ENCODE measurements at regions not wholly inside any gene's neighbourhood (a gene's known extent, or its start where the extent isn't known, plus 50 kb on each side); places are given as distances from the start of the nearest gene placed in this dataset.

GRCh38 chr3:73294537-73294936, 233.1 kb downstream of the EBLN2 start:
- Histone ChIP-seq H3K36me3 (ENCODE audit: control insufficient read depth in 4 of 4, insufficient read depth in 3 of 4, low read depth in 1 of 4, low read length in 3 of 4) (no peaks in the 10 kb centered on the region), H3K9ac (ENCODE audit: low read depth in 1 of 2, low read length in 2 of 2) (no peak overlapping the region), H3K4me1 (ENCODE audit: control insufficient read depth in 4 of 4, insufficient read depth in 4 of 4, low read length in 3 of 4) (no peaks in the 10 kb centered on the region), H3K4me3 (ENCODE audit: low read depth in 1 of 3, low read length in 3 of 3) (no peak overlapping the region), H3K27me3 (ENCODE audit: control insufficient read depth in 4 of 4, insufficient read depth in 4 of 4, low read length in 3 of 4) (peaks cover 0 to 3% (median 0%) of the 10 kb centered on the region in 4 donors), H3K27ac (ENCODE audit: low read depth in 1 of 2, low read length in 2 of 2) (no peak overlapping the region), H3K9me3 (ENCODE audit: control insufficient read depth in 4 of 4, low read length in 3 of 4) (no peaks in the 10 kb centered on the region)
- TF ChIP-seq HNF4A (conservative IDR thresholded peaks at IDR 0.05) (no peak), CTCF (IDR thresholded peaks at IDR 0.05; ENCODE audit: low read depth, low read length, missing input control) (no peak), FOXA2 (IDR thresholded peaks at IDR 0.05) (no peak), JUND (IDR thresholded peaks at IDR 0.05) (no peak), TAF1 (conservative IDR thresholded peaks at IDR 0.05) (no peak), RAD21 (IDR thresholded peaks at IDR 0.05) (no peak), MAX (IDR thresholded peaks at IDR 0.05) (no peak)
- WGBS = 53% methylated on average over 8 of the region's 8 CpGs
- no peak for DNase-seq (ENCODE audit: low spot score)

GRCh38 chr3:73295876-73296635, 234.6 kb downstream of the EBLN2 start:
- Histone ChIP-seq H3K4me1 (ENCODE audit: control insufficient read depth in 4 of 4, insufficient read depth in 4 of 4, low read length in 3 of 4) (no peaks in the 10 kb centered on the region), H3K36me3 (ENCODE audit: control insufficient read depth in 4 of 4, insufficient read depth in 3 of 4, low read depth in 1 of 4, low read length in 3 of 4) (no peaks in the 10 kb centered on the region), H3K27ac (ENCODE audit: low read depth in 1 of 2, low read length in 2 of 2) (no peak overlapping the region), H3K27me3 (ENCODE audit: control insufficient read depth in 4 of 4, insufficient read depth in 4 of 4, low read length in 3 of 4) (peaks cover 0 to 3% (median 0%) of the 10 kb centered on the region in 4 donors), H3K9me3 (ENCODE audit: control insufficient read depth in 4 of 4, low read length in 3 of 4) (no peaks in the 10 kb centered on the region), H3K4me3 (ENCODE audit: low read depth in 1 of 3, low read length in 3 of 3) (no peak overlapping the region), H3K9ac (ENCODE audit: low read depth in 1 of 2, low read length in 2 of 2) (no peak overlapping the region)
- TF ChIP-seq FOXA2 (IDR thresholded peaks at IDR 0.05) (no peak), FOXA1 (IDR thresholded peaks at IDR 0.05) (no peak), NR2F2 (IDR thresholded peaks at IDR 0.05) (no peak), RXRA (IDR thresholded peaks at IDR 0.05) (no peak), RAD21 (IDR thresholded peaks at IDR 0.05) (no peak), ATF3 (IDR thresholded peaks at IDR 0.05) (no peak), TAF1 (conservative IDR thresholded peaks at IDR 0.05) (no peak), MAX (IDR thresholded peaks at IDR 0.05) (no peak)
- WGBS = 87% methylated on average over 9 of the region's 9 CpGs
- DNase-seq (ENCODE audit: low spot score) = no peak

- Histone ChIP-seq H3K9ac (ENCODE audit: low read depth in 1 of 2, low read length in 2 of 2) (no peak overlapping the region), H3K9me3 (ENCODE audit: control insufficient read depth in 4 of 4, low read length in 3 of 4) (no peaks in the 10 kb centered on the region), H3K4me1 (ENCODE audit: control insufficient read depth in 4 of 4, insufficient read depth in 4 of 4, low read length in 3 of 4) (no peaks in the 10 kb centered on the region), H3K36me3 (ENCODE audit: control insufficient read depth in 4 of 4, insufficient read depth in 3 of 4, low read depth in 1 of 4, low read length in 3 of 4) (no peaks in the 10 kb centered on the region), H3K27me3 (ENCODE audit: control insufficient read depth in 4 of 4, insufficient read depth in 4 of 4, low read length in 3 of 4) (peaks cover 0 to under 1% (median 0%) of the 10 kb centered on the region in 4 donors), H3K4me3 (ENCODE audit: low read depth in 1 of 3, low read length in 3 of 3) (no peak overlapping the region), H3K27ac (ENCODE audit: low read depth in 1 of 2, low read length in 2 of 2) (no peak overlapping the region)
- WGBS = 87% methylated on average over 5 of the region's 5 CpGs
- no peak for DNase-seq (ENCODE audit: low spot score)
- TF ChIP-seq HNF4A (conservative IDR thresholded peaks at IDR 0.05) (no peak), JUND (IDR thresholded peaks at IDR 0.05) (no peak), CTCF (IDR thresholded peaks at IDR 0.05; ENCODE audit: low read depth, low read length, missing input control) (no peak), ATF3 (IDR thresholded peaks at IDR 0.05) (no peak), NR2F2 (IDR thresholded peaks at IDR 0.05) (no peak), FOXA2 (IDR thresholded peaks at IDR 0.05) (no peak)
These were observed 235.4 kb downstream of the EBLN2 start for GRCh38 chr3:73296859-73297258.

All from liver (tissue), 8 donors.